ENCODE measurements at regions not wholly inside any gene's neighbourhood (a gene's known extent, or its start where the extent isn't known, plus 50 kb on each side); places are given as distances from the start of the nearest gene placed in this dataset.

DNA sequence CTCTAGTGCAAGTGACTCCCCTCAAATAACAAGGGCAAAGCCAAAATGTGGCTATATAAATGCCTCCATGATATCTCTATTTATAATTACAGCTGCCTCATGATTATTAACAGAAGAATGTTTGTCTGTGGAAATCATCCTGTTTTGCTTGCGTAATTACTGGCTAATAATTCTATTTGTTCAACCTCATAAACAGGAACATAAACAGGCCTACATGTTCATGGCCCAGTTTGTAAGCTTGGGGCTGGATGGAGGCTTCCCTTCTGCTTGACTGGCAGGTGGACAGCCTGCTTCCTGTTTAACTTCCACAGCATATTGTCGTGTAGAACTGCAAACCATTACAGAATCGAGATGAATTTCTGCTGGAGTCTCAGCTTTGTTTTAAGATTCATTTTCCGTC, 766.0 kb upstream of the MAP3K7 start:
- ChIA-PET CTCF (interaction anchor here (0.6 kb wide), 1 partner anchor 449 kb away, joined by 4 read pairs; no protein-coding TSS in a partner anchor), POLR2A (no interaction called here)
- Histone ChIP-seq H3K4me2 (no peak overlapping the region), H3K4me1 (no peaks in the 10 kb centered on the region), H3K4me3 (no peak overlapping the region), H3K9me3 (no peaks in the 10 kb centered on the region), H3K27ac (no peak overlapping the region)
- WGBS (ENCODE audit: missing lambda C conversion rate): 26% methylated on average over 4 of the region's 4 CpGs
- no peak for FAIRE-seq
- DNase-seq (ENCODE audit: low read depth in 1 of 2, low spot score in 1 of 2): no peak
- TF ChIP-seq EP300 (IDR thresholded peaks at IDR 0.05) (no peak), ZC3H11A (IDR thresholded peaks at IDR 0.05) (no peak), TFCP2L1 (CRISPR knock-in tag; IDR thresholded peaks at IDR 0.05) (no peak), RFX5 (IDR thresholded peaks at IDR 0.05) (no peak), POLR2A (IDR thresholded peaks at IDR 0.05; ENCODE audit: low read length) (no peak), JUNB (IDR thresholded peaks at IDR 0.05) (no peak), MAZ (IDR thresholded peaks at IDR 0.05; ENCODE audit: borderline replicate concordance, low read depth, low read length) (no peak)
- TF ChIP-seq, protein P1, sequence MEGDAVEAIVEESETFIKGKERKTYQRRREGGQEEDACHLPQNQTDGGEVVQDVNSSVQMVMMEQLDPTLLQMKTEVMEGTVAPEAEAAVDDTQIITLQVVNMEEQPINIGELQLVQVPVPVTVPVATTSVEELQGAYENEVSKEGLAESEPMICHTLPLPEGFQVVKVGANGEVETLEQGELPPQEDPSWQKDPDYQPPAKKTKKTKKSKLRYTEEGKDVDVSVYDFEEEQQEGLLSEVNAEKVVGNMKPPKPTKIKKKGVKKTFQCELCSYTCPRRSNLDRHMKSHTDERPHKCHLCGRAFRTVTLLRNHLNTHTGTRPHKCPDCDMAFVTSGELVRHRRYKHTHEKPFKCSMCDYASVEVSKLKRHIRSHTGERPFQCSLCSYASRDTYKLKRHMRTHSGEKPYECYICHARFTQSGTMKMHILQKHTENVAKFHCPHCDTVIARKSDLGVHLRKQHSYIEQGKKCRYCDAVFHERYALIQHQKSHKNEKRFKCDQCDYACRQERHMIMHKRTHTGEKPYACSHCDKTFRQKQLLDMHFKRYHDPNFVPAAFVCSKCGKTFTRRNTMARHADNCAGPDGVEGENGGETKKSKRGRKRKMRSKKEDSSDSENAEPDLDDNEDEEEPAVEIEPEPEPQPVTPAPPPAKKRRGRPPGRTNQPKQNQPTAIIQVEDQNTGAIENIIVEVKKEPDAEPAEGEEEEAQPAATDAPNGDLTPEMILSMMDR (IDR thresholded peaks at IDR 0.05): no peak
- TF ChIP-seq, protein P2, sequence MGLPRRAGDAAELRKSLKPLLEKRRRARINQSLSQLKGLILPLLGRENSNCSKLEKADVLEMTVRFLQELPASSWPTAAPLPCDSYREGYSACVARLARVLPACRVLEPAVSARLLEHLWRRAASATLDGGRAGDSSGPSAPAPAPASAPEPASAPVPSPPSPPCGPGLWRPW (IDR thresholded peaks at IDR 0.05): no peak
- no peak for ATAC-seq

DNA sequence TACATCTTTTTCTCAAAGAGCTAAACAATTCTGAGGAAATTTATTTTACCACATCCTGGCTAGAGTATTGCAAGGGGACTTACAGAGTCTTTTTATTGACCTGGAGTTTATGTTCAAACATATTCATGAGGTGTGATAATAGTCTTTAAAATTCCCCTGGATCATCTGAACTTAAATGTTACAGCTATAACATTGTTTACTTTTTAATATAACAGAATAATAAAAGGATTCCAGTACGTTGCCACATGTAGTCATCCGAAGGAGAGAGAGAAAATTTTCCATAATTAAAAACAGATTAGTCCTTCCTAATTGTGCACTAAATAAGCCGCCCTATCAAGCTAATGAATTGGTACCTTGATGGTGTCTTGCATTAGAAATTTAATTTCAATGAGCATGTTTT, 765.4 kb upstream of the MAP3K7 start:
- CTCF ChIA-PET: interaction anchor here (0.6 kb wide), 1 partner anchor 449 kb away, joined by 4 read pairs; no protein-coding TSS in a partner anchor
- POLR2A ChIA-PET: no interaction called here

DNA sequence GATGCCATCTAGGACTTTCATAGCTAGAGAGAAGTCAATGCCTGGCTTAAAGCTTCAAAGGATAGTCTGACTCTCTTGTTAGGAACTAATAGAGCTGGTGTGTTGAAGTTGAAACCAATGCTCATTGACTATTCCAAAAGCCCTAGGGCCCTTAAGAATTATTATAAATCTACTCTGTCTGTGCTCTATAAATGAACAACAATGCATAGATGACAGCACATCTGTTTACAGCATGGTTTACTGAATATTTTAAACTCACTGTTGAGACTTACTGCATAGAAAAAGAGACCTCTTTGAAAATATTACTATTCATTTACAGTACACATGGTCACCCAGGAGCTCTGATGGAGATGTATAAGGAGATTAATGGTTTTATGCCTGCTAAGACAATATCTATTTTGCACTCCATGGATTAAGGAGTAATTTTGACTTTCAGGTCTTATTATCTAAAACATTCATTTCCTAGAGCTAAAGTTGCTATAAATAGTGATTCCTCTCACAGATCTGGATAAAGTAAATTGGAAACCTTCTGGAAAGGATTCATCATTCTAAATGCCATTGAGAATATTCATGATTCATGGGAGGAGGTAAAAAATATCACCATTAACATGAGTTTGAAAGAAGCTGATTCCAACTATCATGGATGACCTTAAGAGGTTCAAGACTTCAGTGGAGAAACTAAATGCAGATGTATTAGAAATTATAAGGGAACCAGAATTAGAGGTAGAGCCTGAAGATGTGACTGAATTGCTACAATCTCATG, 763.5 kb upstream of the MAP3K7 start:
- CTCF ChIA-PET: no interaction called here
- Histone ChIP-seq H3K27ac (no peak overlapping the region), H3K9me3 (no peaks in the 10 kb centered on the region), H3K4me3 (no peak overlapping the region), H3K4me2 (no peak overlapping the region), H3K4me1 (no peaks in the 10 kb centered on the region)
- no peak for TF ChIP-seq HDAC2 (IDR thresholded peaks at IDR 0.05)
- TF ChIP-seq, protein P3, sequence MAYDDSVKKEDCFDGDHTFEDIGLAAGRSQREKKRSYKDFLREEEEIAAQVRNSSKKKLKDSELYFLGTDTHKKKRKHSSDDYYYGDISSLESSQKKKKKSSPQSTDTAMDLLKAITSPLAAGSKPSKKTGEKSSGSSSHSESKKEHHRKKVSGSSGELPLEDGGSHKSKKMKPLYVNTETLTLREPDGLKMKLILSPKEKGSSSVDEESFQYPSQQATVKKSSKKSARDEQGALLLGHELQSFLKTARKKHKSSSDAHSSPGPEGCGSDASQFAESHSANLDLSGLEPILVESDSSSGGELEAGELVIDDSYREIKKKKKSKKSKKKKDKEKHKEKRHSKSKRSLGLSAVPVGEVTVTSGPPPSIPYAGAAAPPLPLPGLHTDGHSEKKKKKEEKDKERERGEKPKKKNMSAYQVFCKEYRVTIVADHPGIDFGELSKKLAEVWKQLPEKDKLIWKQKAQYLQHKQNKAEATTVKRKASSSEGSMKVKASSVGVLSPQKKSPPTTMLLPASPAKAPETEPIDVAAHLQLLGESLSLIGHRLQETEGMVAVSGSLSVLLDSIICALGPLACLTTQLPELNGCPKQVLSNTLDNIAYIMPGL (CRISPR knock-in tag; IDR thresholded peaks at IDR 0.05; ENCODE audit: borderline replicate concordance): no peak
- no peak for TF ChIP-seq HOXB13 (CRISPR knock-in tag; IDR thresholded peaks at IDR 0.05; ENCODE audit: low read depth)
- no peak for TF ChIP-seq MAFK (IDR thresholded peaks at IDR 0.05; ENCODE audit: partially characterized antibody)
- no peak for TF ChIP-seq TP53 (CRISPR knock-in tag; IDR thresholded peaks at IDR 0.05)
- TF ChIP-seq, protein P4, sequence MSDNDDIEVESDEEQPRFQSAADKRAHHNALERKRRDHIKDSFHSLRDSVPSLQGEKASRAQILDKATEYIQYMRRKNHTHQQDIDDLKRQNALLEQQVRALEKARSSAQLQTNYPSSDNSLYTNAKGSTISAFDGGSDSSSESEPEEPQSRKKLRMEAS (IDR thresholded peaks at IDR 0.05): no peak
- TF ChIP-seq, protein P5, sequence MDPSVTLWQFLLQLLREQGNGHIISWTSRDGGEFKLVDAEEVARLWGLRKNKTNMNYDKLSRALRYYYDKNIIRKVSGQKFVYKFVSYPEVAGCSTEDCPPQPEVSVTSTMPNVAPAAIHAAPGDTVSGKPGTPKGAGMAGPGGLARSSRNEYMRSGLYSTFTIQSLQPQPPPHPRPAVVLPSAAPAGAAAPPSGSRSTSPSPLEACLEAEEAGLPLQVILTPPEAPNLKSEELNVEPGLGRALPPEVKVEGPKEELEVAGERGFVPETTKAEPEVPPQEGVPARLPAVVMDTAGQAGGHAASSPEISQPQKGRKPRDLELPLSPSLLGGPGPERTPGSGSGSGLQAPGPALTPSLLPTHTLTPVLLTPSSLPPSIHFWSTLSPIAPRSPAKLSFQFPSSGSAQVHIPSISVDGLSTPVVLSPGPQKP (IDR thresholded peaks at IDR 0.05; ENCODE audit: low read depth, low read length): no peak
- TF ChIP-seq EP300 (IDR thresholded peaks at IDR 0.05): no peak
- TF ChIP-seq, protein P6, sequence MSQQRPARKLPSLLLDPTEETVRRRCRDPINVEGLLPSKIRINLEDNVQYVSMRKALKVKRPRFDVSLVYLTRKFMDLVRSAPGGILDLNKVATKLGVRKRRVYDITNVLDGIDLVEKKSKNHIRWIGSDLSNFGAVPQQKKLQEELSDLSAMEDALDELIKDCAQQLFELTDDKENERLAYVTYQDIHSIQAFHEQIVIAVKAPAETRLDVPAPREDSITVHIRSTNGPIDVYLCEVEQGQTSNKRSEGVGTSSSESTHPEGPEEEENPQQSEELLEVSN (IDR thresholded peaks at IDR 0.05; ENCODE audit: borderline replicate concordance, low read depth): no peak
- ATAC-seq: no peak
- no peak for FAIRE-seq
- no peak for DNase-seq (ENCODE audit: low read depth in 1 of 2, low spot score in 1 of 2)
- POLR2A ChIA-PET: no interaction called here

More for the DNA sequence above, 765.4 kb upstream of the MAP3K7 start:
- H3K4me2 ChIP-seq: no peak overlapping the region
- ATAC-seq (no peak), FAIRE-seq (no peak), DNase-seq (ENCODE audit: low read depth in 1 of 2, low spot score in 1 of 2) (no peak)
- H3K4me3 ChIP-seq: no peak overlapping the region
- TF ChIP-seq HOXA7 (CRISPR knock-in tag; IDR thresholded peaks at IDR 0.05) (no peak), CBX8 (IDR thresholded peaks at IDR 0.05) (no peak), CHD2 (IDR thresholded peaks at IDR 0.05; ENCODE audit: low read length, partially characterized antibody) (no peak), EP300 (IDR thresholded peaks at IDR 0.05) (no peak), NPAS2 (CRISPR knock-in tag; IDR thresholded peaks at IDR 0.05; ENCODE audit: borderline replicate concordance) (no peak), FOSB (CRISPR knock-in tag; IDR thresholded peaks at IDR 0.05) (no peak), NR3C1 (IDR thresholded peaks at IDR 0.05) (no peak), JUN (IDR thresholded peaks at IDR 0.05) (no peak), RCOR1 (IDR thresholded peaks at IDR 0.05; ENCODE audit: low read depth, low read length) (no peak), NFE2L2 (conservative IDR thresholded peaks at IDR 0.05; ENCODE audit: low read length) (no peak), RAD21 (conservative IDR thresholded peaks at IDR 0.05 in 1 of 2, IDR thresholded peaks at IDR 0.05 in 1 of 2) (no peak)
- TF ChIP-seq, protein P1 (IDR thresholded peaks at IDR 0.05): no peak
- TF ChIP-seq, protein P5 (IDR thresholded peaks at IDR 0.05; ENCODE audit: low read depth, low read length): no peak
- H3K4me1 ChIP-seq: no peaks in the 10 kb centered on the region
- H3K27ac ChIP-seq: no peak overlapping the region
- H3K9me3 ChIP-seq: no peaks in the 10 kb centered on the region
- 23% methylated on average over 3 of the region's 3 CpGs for WGBS (ENCODE audit: missing lambda C conversion rate)
